SK-N-SH (cell line): ENCODE measurements at regions not wholly inside any gene's neighbourhood (a gene's known extent, or its start where the extent isn't known, plus 50 kb on each side); places are given as distances from the start of the nearest gene placed in this dataset.

Experiments used
- CTCF ChIA-PET: fragments of 300-600, 350-600 bp; formaldehyde crosslinking; extraction: SDS; loops from one replicate; lab custom pipeline; 2021; lab: Yijun Ruan, JAX
- POLR2A ChIA-PET: fragments of 350-600 bp; sonication (Branson Sonifier 250); formaldehyde crosslinking; extraction: SDS; loops from one replicate; lab custom pipeline; 2020; ENCODE audit warnings: antibody characterized with exemption, inconsistent platforms; lab: Yijun Ruan, JAX
- DNase-seq: peaks from one replicate; pipeline ENCODE4 v3.0.0; 2012
- H2AFZ ChIP-seq: fragments of 200-600 bp; sonication (generic); 2 replicates; pipeline ENCODE4 v1.8.1; 2016; ENCODE audit warnings: antibody characterized with exemption, mild to moderate bottlenecking, low read depth
- H3F3A ChIP-seq: fragments of 200-600 bp; sonication (generic); replicated peaks from 2 replicates; pipeline ENCODE3; 2016; ENCODE audit warnings: antibody characterized with exemption, mild to moderate bottlenecking; ENCODE audit not compliant: insufficient read depth
- H3K27ac ChIP-seq, 2 experiments: fragments of 200-500 bp in 1 of 2; fragments of 200-600 bp in 1 of 2; sonication (Bioruptor generic) in 1 of 2; sonication (generic), shearing (Covaris generic) in 1 of 2; 2 replicates each; pipeline versions ENCODE4 v1.5.1 to v1.6.1; 2014 to 2016; ENCODE audit warnings: low read depth in 2 of 2, inconsistent platforms in 1 of 2, low read length in 1 of 2, mild to moderate bottlenecking in 1 of 2, mixed read lengths in 1 of 2
- H3K27me3 ChIP-seq: fragments of 200-600 bp; sonication (generic), shearing (Covaris generic); 2 replicates; pipeline ENCODE4 v1.6.1; 2016; ENCODE audit warnings: mixed run types; ENCODE audit not compliant: insufficient read depth
- H3K36me3 ChIP-seq, 2 experiments: fragments of 200-500 bp in 1 of 2; fragments of 200-600 bp in 1 of 2; sonication (Bioruptor generic) in 1 of 2; sonication (generic) in 1 of 2; replicated peaks in 1 of 2; 2 replicates each; pipeline versions ENCODE3 to v1.5.1; 2014 to 2016; ENCODE audit warnings: low read length in 1 of 2, mild to moderate bottlenecking in 1 of 2; ENCODE audit not compliant: insufficient read depth in 2 of 2, control insufficient read depth in 1 of 2
- H3K4me1 ChIP-seq, 2 experiments: fragments of 200-500 bp in 1 of 2; fragments of 200-600 bp in 1 of 2; sonication (Bioruptor generic) in 1 of 2; sonication (generic), shearing (Covaris generic) in 1 of 2; 2 replicates each; pipeline versions ENCODE4 v1.5.1 to v1.6.1; 2014 to 2016; ENCODE audit warnings: low read depth in 1 of 2, low read length in 1 of 2, mixed run types in 1 of 2; ENCODE audit not compliant: insufficient read depth in 2 of 2, control insufficient read depth in 1 of 2
- H3K4me2 ChIP-seq: fragments of 200-600 bp; sonication (generic), shearing (Covaris generic); 2 replicates; pipeline ENCODE4 v1.6.1; 2017; ENCODE audit warnings: mixed run types
- H3K4me3 ChIP-seq, 2 experiments: fragments of 200-500 bp in 1 of 2; fragments of 200-600 bp in 1 of 2; sonication (Bioruptor generic) in 1 of 2; sonication (generic), shearing (Covaris generic) in 1 of 2; 2 replicates each; pipeline versions ENCODE4 v1.5.1 to v1.8.1; 2014 to 2016; ENCODE audit warnings: low read depth in 2 of 2, inconsistent platforms in 1 of 2, low read length in 1 of 2, mild to moderate bottlenecking in 1 of 2, mixed read lengths in 1 of 2, moderate library complexity in 1 of 2
- H3K79me2 ChIP-seq: fragments of 200-600 bp; sonication (generic); 2 replicates; pipeline ENCODE4 v1.8.1; 2017; ENCODE audit warnings: mild to moderate bottlenecking; ENCODE audit not compliant: insufficient read depth
- H3K9ac ChIP-seq: fragments of 200-600 bp; sonication (generic); 2 replicates; pipeline ENCODE4 v1.6.1; 2017; ENCODE audit warnings: mixed run types
- H3K9me2 ChIP-seq: fragments of 200-600 bp; sonication (generic); 2 replicates; pipeline ENCODE4 v1.6.1; 2017; ENCODE audit warnings: mixed run types
- H3K9me3 ChIP-seq: fragments of 200-600 bp; sonication (generic); 2 replicates; pipeline ENCODE4 v1.6.1; 2017; ENCODE audit warnings: mixed run types, mild to moderate bottlenecking, moderate library complexity
- H4K20me1 ChIP-seq: fragments of 200-600 bp; sonication (generic); 2 replicates; pipeline ENCODE4 v1.6.1; 2017; ENCODE audit warnings: mild to moderate bottlenecking, mixed run types; ENCODE audit not compliant: insufficient read depth
- ELF1 ChIP-seq: IDR thresholded peaks from 2 replicates; pipeline ENCODE4 v1.4.0; 2012
- FOXJ3 ChIP-seq: sonication (generic); formaldehyde crosslinking; IDR thresholded peaks from 2 replicates; pipeline ENCODE4 v1.5.1; 2020; ENCODE audit warnings: mild to moderate bottlenecking, missing genetic modification reagents
- FOXM1 ChIP-seq: IDR thresholded peaks from 2 replicates; pipeline ENCODE4 v1.4.0; 2012; ENCODE audit warnings: low read depth, mild to moderate bottlenecking
- GATA2 ChIP-seq: sonication (generic); formaldehyde crosslinking; IDR thresholded peaks from 2 replicates; pipeline ENCODE4 v1.5.0; 2020; ENCODE audit warnings: mild to moderate bottlenecking, missing genetic modification reagents
- NFIC ChIP-seq: IDR thresholded peaks from 2 replicates; pipeline ENCODE4 v1.4.0; 2012; ENCODE audit warnings: borderline replicate concordance
- POLR2AphosphoS5 ChIP-seq: IDR thresholded peaks from 2 replicates; pipeline ENCODE4 v1.6.1; 2012; ENCODE audit warnings: low read depth, low read length
- RAD21 ChIP-seq: IDR thresholded peaks from 2 replicates; pipeline ENCODE4 v1.6.1; 2012; ENCODE audit warnings: mild to moderate bottlenecking, low read length
- RCOR1 ChIP-seq: fragments of 150-350 bp; IDR thresholded peaks from 2 replicates; pipeline ENCODE4 v1.6.1; 2017; ENCODE audit warnings: antibody characterized with exemption, low read length
- RFX5 ChIP-seq: IDR thresholded peaks from 2 replicates; pipeline ENCODE4 v1.6.1; 2012; ENCODE audit warnings: mild to moderate bottlenecking, improper control_type of control experiment, low read length
- RXRA ChIP-seq: IDR thresholded peaks from 2 replicates; pipeline ENCODE4 v1.4.0; 2012; ENCODE audit warnings: low read depth, mild to moderate bottlenecking, borderline replicate concordance
- SIN3A ChIP-seq: IDR thresholded peaks from 2 replicates; pipeline ENCODE4 v1.6.1; 2012; ENCODE audit warnings: low read depth, mild to moderate bottlenecking, low read length, moderate library complexity, borderline replicate concordance
- SMC3 ChIP-seq: IDR thresholded peaks from 2 replicates; pipeline ENCODE4 v1.6.1; 2012; ENCODE audit warnings: low read depth, low read length, improper control_type of control experiment
- TEAD4 ChIP-seq: IDR thresholded peaks from 2 replicates; pipeline ENCODE4 v1.4.0; 2012; ENCODE audit warnings: mild to moderate bottlenecking, borderline replicate concordance; ENCODE audit not compliant: insufficient read depth
- YY1 ChIP-seq: IDR thresholded peaks from 2 replicates; pipeline ENCODE4 v1.4.0; 2012; ENCODE audit warnings: low read depth, mild to moderate bottlenecking
- WGBS: methylation state at CpG from one replicate; pipeline ENCODE4 v1.1.6; 2017; ENCODE audit warnings: low lambda C conversion rate; 5-methylcytosine and 5-hydroxymethylcytosine counted together
- TF ChIP-seq, protein P1 (sequence below): fragments of 150-350 bp; IDR thresholded peaks from 2 replicates; pipeline ENCODE4 v1.6.1; 2016; ENCODE audit warnings: mild to moderate bottlenecking, low read depth, low read length
- TF ChIP-seq, protein P2 (sequence below): fragments of 200-600 bp; sonication (generic); IDR thresholded peaks from 2 replicates; pipeline ENCODE4 v1.6.1; 2017; ENCODE audit warnings: antibody characterized with exemption, mild to moderate bottlenecking, moderate library complexity
- TF ChIP-seq, protein P3 (sequence below): IDR thresholded peaks from 2 replicates; pipeline ENCODE4 v1.4.0; 2012; ENCODE audit warnings: low read depth, borderline replicate concordance

DNA sequence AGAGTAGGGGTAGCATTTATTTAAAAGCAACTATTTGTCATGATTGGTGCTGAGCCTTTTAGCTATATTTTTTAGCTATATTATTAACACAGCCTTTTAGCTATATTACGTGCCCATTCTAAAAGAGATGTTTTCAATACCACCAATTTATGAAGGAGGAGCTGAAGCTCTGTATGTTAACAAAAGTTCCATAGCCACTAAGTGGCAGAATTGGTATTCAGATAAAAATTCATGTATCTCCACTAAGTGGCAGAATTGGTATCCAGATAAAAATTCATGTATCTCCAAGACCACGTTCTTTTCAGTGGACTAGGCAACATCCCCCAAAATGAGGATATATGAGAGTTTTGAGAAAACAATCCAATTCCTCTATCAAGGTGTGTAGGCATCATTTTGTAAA is 268.6 kb downstream of the HGF start:
- H3K9ac ChIP-seq, result no peak overlapping the region
- ChIA-PET CTCF (interaction anchor here (0.6 to 4.8 kb wide), 59 partner anchors 8 to 1228 kb away, joined by 3 to 182 read pairs (median 5); partner anchors contain the start of gene HGF), POLR2A (interaction anchor here (1.0 kb wide), 1 partner anchor 269 kb away, joined by 3 read pairs; the partner anchor contains the start of gene HGF)
- H3F3A ChIP-seq, result no peaks in the 10 kb centered on the region
- WGBS, result 40% methylated on average over 2 of the region's 2 CpGs
- H3K27me3 ChIP-seq, result no peaks in the 10 kb centered on the region
- peak overlapping the region; percentile 34 to 75; a peak in 3 of 4 replicates for H3K27ac ChIP-seq
- no peaks in the 10 kb centered on the region for H4K20me1 ChIP-seq
- peak; percentile 33 for DNase-seq
- no peak overlapping the region for H2AFZ ChIP-seq
- TF ChIP-seq, protein P1, sequence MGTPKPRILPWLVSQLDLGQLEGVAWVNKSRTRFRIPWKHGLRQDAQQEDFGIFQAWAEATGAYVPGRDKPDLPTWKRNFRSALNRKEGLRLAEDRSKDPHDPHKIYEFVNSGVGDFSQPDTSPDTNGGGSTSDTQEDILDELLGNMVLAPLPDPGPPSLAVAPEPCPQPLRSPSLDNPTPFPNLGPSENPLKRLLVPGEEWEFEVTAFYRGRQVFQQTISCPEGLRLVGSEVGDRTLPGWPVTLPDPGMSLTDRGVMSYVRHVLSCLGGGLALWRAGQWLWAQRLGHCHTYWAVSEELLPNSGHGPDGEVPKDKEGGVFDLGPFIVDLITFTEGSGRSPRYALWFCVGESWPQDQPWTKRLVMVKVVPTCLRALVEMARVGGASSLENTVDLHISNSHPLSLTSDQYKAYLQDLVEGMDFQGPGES, result no peak
- TF ChIP-seq FOXM1 (no peak), RAD21 (peak; percentile 94), GATA2 (CRISPR knock-in tag) (no peak), YY1 (no peak), FOXJ3 (CRISPR knock-in tag) (no peak), RFX5 (0 out of 2 replicates have a peak, but pooled peaks have one; percentile 34), SMC3 (peak; percentile 90), RXRA (no peak), RCOR1 (peak; percentile 38; the same call in 1 of the 2 replicates)
- TF ChIP-seq, protein P2, sequence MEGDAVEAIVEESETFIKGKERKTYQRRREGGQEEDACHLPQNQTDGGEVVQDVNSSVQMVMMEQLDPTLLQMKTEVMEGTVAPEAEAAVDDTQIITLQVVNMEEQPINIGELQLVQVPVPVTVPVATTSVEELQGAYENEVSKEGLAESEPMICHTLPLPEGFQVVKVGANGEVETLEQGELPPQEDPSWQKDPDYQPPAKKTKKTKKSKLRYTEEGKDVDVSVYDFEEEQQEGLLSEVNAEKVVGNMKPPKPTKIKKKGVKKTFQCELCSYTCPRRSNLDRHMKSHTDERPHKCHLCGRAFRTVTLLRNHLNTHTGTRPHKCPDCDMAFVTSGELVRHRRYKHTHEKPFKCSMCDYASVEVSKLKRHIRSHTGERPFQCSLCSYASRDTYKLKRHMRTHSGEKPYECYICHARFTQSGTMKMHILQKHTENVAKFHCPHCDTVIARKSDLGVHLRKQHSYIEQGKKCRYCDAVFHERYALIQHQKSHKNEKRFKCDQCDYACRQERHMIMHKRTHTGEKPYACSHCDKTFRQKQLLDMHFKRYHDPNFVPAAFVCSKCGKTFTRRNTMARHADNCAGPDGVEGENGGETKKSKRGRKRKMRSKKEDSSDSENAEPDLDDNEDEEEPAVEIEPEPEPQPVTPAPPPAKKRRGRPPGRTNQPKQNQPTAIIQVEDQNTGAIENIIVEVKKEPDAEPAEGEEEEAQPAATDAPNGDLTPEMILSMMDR, result peak; percentile 76
- no peak overlapping the region for H3K4me2 ChIP-seq
- no peak overlapping the region for H3K4me3 ChIP-seq
- H3K9me2 ChIP-seq, result no peaks in the 10 kb centered on the region
- H3K79me2 ChIP-seq, result no peaks in the 10 kb centered on the region
- H3K9me3 ChIP-seq, result no peaks in the 10 kb centered on the region
- H3K4me1 ChIP-seq, result peaks cover 8 to 9% of the 10 kb centered on the region in 2 experiments; a peak in 1 of 4 replicates
- no peaks in the 10 kb centered on the region for H3K36me3 ChIP-seq

DNA sequence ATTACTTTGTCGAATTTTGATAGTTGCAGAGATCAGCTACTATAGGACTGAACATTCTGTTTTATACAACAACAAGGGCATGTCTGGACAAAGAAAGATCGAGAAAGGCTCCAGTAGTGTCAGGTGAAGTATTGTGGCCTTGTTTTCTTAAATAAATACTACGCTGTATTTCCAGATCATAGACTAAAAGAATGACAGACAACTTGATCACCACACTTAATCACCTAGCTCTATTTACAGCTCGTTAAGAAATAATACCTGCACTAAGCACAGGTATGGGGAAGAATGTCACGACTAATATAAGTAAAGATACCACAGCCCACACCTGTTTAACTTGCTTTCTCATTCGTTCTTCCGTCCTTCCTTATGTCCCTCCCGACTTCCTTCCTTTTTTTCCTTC is 269.2 kb downstream of the HGF start:
- Histone ChIP-seq H3K27me3 (no peaks in the 10 kb centered on the region), H4K20me1 (no peaks in the 10 kb centered on the region), H3K36me3 (no peaks in the 10 kb centered on the region), H3K4me1 (peaks cover 8 to 9% of the 10 kb centered on the region in 2 experiments; a peak in 1 of 4 replicates), H2AFZ (no peak overlapping the region), H3K9me3 (no peaks in the 10 kb centered on the region), H3K9me2 (no peaks in the 10 kb centered on the region), H3K79me2 (no peaks in the 10 kb centered on the region), H3K4me3 (no peak overlapping the region), H3F3A (no peaks in the 10 kb centered on the region), H3K27ac (peak overlapping the region in 1 of 2 experiments; percentile 75; a peak in 2 of 4 replicates), H3K9ac (no peak overlapping the region), H3K4me2 (no peak overlapping the region)
- no peak for DNase-seq
- POLR2A ChIA-PET, result interaction anchor here (1.0 kb wide), 1 partner anchor 269 kb away, joined by 3 read pairs; the partner anchor contains the start of gene HGF
- WGBS, result 89% methylated on average over 8 of the region's 8 CpGs
- TF ChIP-seq, protein P1, result no peak
- TF ChIP-seq, protein P2, result no peak
- TF ChIP-seq GATA2 (CRISPR knock-in tag) (no peak), SIN3A (no peak), POLR2AphosphoS5 (no peak), ELF1 (no peak), TEAD4 (no peak), NFIC (no peak)
- TF ChIP-seq, protein P3, sequence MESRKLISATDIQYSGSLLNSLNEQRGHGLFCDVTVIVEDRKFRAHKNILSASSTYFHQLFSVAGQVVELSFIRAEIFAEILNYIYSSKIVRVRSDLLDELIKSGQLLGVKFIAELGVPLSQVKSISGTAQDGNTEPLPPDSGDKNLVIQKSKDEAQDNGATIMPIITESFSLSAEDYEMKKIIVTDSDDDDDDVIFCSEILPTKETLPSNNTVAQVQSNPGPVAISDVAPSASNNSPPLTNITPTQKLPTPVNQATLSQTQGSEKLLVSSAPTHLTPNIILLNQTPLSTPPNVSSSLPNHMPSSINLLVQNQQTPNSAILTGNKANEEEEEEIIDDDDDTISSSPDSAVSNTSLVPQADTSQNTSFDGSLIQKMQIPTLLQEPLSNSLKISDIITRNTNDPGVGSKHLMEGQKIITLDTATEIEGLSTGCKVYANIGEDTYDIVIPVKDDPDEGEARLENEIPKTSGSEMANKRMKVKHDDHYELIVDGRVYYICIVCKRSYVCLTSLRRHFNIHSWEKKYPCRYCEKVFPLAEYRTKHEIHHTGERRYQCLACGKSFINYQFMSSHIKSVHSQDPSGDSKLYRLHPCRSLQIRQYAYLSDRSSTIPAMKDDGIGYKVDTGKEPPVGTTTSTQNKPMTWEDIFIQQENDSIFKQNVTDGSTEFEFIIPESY, result no peak
- CTCF ChIA-PET, result interaction anchor here (0.6 to 4.8 kb wide), 67 partner anchors 8 to 1572 kb away, joined by 3 to 182 read pairs (median 5); partner anchors contain the start of gene HGF
